Heart left ventricle (tissue), 16 donors: ENCODE measurements at regions not wholly inside any gene's neighbourhood (a gene's known extent, or its start where the extent isn't known, plus 50 kb on each side); places are given as distances from the start of the nearest gene placed in this dataset.

Experiments used
- ATAC-seq, 4 donors: fragments of 200-7000 bp; cut with Tn5 transposase; one replicate each; pipeline ENCODE4 v1.9.1; 2020 to 2022; ENCODE audit warnings: moderate library complexity in 4 of 4, mild to moderate bottlenecking in 3 of 4, moderate number of reproducible peaks in 1 of 4
- DNase-seq, 5 donors: peaks; one replicate each; pipeline ENCODE4 v3.0.0-alpha.2; 2020
- H3K27ac ChIP-seq, 12 donors: fragments of 200-600 bp; sonication (generic) in 4 of 12; one replicate each; pipeline versions ENCODE4 v1.5.0 to v1.8.0; 2016 to 2022; ENCODE audit warnings: mild to moderate bottlenecking in 2 of 12
- H3K27me3 ChIP-seq, 9 donors: fragments of 200-600 bp; sonication (generic) in 2 of 9; one replicate each; pipeline versions ENCODE4 v1.5.1 to v1.8.0; 2016 to 2022; ENCODE audit warnings: mild to moderate bottlenecking in 3 of 9
- H3K36me3 ChIP-seq, 9 donors: fragments of 200-600 bp; sonication (generic) in 2 of 9; one replicate each; pipeline versions ENCODE4 v1.5.0 to v1.8.0; 2018 to 2022; ENCODE audit warnings: mild to moderate bottlenecking in 2 of 9
- H3K4me1 ChIP-seq, 12 donors: fragments of 200-600 bp; sonication (generic) in 4 of 12; one replicate each; pipeline versions ENCODE4 v1.5.0 to v1.8.0; 2016 to 2022; ENCODE audit warnings: mild to moderate bottlenecking in 3 of 12
- H3K4me3 ChIP-seq, 12 donors: fragments of 200-600 bp; sonication (generic) in 4 of 12; one replicate each; pipeline versions ENCODE4 v1.5.0 to v1.8.0; 2017 to 2022; ENCODE audit warnings: mild to moderate bottlenecking in 9 of 12, moderate library complexity in 4 of 12
- H3K9me3 ChIP-seq, 12 donors: fragments of 200-600 bp; sonication (generic) in 4 of 12; one replicate each; pipeline versions ENCODE4 v1.5.0 to v1.8.0; 2016 to 2022; ENCODE audit warnings: mild to moderate bottlenecking in 1 of 12
- POLR2A ChIP-seq, 2 donors: fragments of 450-650 bp; IDR thresholded peaks; one replicate each; pipeline ENCODE4 v1.6.1; 2017; ENCODE audit warnings: antibody characterized with exemption in 2 of 2, mild to moderate bottlenecking in 2 of 2, moderate library complexity in 2 of 2
- WGBS, 4 donors: extraction: QIAGEN DNeasy Blood & Tissue Kit in 2 of 4; methylation state at CpG; one replicate each; pipeline versions ENCODE4 v1.1.5 to v1.1.7; 2013 to 2018; 5-methylcytosine and 5-hydroxymethylcytosine counted together
- intact Hi-C, 10 donors: fragments of 100-400 bp; cut with DNase I; formaldehyde crosslinking; loops; one replicate each; pipeline versions ENCODE4 v1.11.1 to v1.14.2; 2022
- TF ChIP-seq, protein P1 (sequence below), 12 donors: fragments of 200-600 bp; sonication (generic) in 4 of 12; IDR thresholded peaks; one replicate each; pipeline versions ENCODE4 v1.5.0 to v1.8.0; 2018 to 2022; ENCODE audit warnings: antibody characterized with exemption in 12 of 12, mild to moderate bottlenecking in 5 of 12
- donor health status: ischemic (EF 13 %, LVEDD 7.1; RV severe dilation, severe dysfunction).
- donor health status: healthy with polysubstance abuse.
- donor health status: DM: no; HTN: yes; CAD: no.
- donor health status: DM: no; HTN: no; CAD: no.
- donor health status: ischemic (EF 25% LVEDD 6.9; RV normal size, moderate dysfunction).
- donor health status: ischemic (EF 25% LVEDD 5.7; RV mildly dilated, moderate dysfunction).
- donor health status: healthy.
- donor health status: DM: yes; HTN: yes; CAD: no.
- donor health status: ischemic (EF 35%, LVEDD 5.7; RV mildly dilated, moderate dysfunction).
- donor health status: nonischemic (EF 11% LVEDD 7.7; RV severe dilation, severe dysfunction).
- donor health status: DM: yes; HTN: yes; CAD: no.
- donor health status: PGD.
- donor health status: ischemic (EF 29% LVEDD 5.4; RV normal size, mild dysfunction).
- donor health status: nonischemic (EF 23%, LVEDD 6.1; RV moderate dilation, normal function).

DNA sequence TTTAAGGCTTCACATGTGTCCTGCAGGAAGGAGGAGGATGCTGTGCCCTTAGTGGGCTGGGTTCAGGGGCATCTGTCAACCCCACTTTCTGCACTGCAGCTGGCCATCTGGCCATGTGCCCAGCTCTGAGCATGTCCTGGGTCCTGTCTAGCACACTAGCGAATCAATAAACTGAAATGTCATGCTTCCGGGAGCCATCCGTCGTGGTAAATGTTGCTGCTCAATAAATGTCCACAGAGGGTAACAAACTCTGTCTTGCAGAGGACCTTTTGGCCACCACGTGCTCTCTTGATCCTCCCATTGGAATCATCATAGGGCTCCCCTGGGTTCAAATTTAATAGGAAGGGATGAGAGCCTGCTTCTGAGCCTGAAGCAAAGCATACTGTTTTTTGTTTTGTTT lies 168.6 kb upstream of the PIRT start:
- no peak for ATAC-seq
- Histone ChIP-seq H3K4me1 (no peaks in the 10 kb centered on the region), H3K27me3 (peaks cover 0 to 15% (median 0%) of the 10 kb centered on the region in 9 donors), H3K4me3 (no peak overlapping the region), H3K9me3 (no peaks in the 10 kb centered on the region), H3K36me3 (no peaks in the 10 kb centered on the region), H3K27ac (no peak overlapping the region)
- DNase-seq: no peak
- WGBS, 4 donors: 54 to 79% (median 74%) methylated on average over 5 of the region's 5 CpGs
- TF ChIP-seq, protein P1, sequence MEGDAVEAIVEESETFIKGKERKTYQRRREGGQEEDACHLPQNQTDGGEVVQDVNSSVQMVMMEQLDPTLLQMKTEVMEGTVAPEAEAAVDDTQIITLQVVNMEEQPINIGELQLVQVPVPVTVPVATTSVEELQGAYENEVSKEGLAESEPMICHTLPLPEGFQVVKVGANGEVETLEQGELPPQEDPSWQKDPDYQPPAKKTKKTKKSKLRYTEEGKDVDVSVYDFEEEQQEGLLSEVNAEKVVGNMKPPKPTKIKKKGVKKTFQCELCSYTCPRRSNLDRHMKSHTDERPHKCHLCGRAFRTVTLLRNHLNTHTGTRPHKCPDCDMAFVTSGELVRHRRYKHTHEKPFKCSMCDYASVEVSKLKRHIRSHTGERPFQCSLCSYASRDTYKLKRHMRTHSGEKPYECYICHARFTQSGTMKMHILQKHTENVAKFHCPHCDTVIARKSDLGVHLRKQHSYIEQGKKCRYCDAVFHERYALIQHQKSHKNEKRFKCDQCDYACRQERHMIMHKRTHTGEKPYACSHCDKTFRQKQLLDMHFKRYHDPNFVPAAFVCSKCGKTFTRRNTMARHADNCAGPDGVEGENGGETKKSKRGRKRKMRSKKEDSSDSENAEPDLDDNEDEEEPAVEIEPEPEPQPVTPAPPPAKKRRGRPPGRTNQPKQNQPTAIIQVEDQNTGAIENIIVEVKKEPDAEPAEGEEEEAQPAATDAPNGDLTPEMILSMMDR (IDR thresholded peaks at IDR 0.05): no peak
- no peak for TF ChIP-seq POLR2A (IDR thresholded peaks at IDR 0.05)
- intact Hi-C loops: no loop called here

DNA sequence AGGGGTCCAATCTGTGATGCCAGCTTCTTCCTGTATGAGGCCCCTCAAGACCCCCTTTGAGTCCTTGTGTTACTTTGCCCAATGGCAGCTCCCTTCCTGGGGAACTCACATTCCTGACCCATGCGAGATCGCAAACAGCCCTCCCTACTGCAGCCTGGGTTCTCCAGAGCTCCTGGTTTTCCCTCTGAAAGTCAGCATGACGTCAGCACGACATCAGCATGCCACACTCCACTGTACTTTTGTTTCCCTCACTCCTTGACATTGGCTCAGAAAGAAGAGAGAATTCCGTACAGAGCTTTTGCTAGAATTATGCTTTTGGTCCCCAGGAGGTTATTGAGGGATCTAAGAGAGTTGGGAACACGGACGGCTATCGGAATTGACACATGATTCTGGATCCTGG lies 168.1 kb upstream of the PIRT start:
- no peaks in the 10 kb centered on the region for H3K4me1 ChIP-seq
- DNase-seq (no peak), ATAC-seq (no peak)
- no peak overlapping the region for H3K4me3 ChIP-seq
- peaks cover 0 to 15% (median 0%) of the 10 kb centered on the region in 9 donors for H3K27me3 ChIP-seq
- no peaks in the 10 kb centered on the region for H3K9me3 ChIP-seq
- intact Hi-C loops: no loop called here
- H3K36me3 ChIP-seq: no peaks in the 10 kb centered on the region
- no peak for TF ChIP-seq POLR2A (IDR thresholded peaks at IDR 0.05)
- TF ChIP-seq, protein P1 (IDR thresholded peaks at IDR 0.05): no peak
- WGBS, 4 donors: 63 to 75% (median 69%) methylated on average over 8 of the region's 8 CpGs
- H3K27ac ChIP-seq: no peak overlapping the region

DNA sequence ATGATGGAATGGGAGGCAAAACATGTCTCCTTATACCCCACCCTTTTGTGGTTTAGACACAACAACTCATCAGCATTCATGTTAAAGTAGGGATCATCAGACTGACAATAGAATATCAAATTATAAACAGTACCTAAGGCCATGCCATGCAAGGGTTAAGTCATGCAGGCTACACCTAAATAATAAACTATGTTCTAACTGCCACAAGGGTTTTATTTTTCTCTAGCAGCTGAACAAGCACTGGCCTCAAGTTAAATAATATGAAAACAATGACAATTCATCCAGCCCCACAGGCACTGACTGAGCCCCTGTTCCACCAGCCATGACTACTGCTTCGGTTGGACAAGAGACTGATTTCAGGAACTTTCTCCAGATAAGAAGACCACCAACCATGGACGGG lies 164.5 kb upstream of the PIRT start:
- no peaks in the 10 kb centered on the region for H3K9me3 ChIP-seq
- H3K27me3 ChIP-seq: peaks cover 0 to 15% (median 0%) of the 10 kb centered on the region in 9 donors
- TF ChIP-seq, protein P1 (IDR thresholded peaks at IDR 0.05): no peak
- TF ChIP-seq POLR2A (IDR thresholded peaks at IDR 0.05): no peak
- DNase-seq (no peak), ATAC-seq (no peak)
- WGBS, 4 donors: 32 to 86% (median 39%) methylated on average over 2 of the region's 2 CpGs
- H3K4me1 ChIP-seq: no peaks in the 10 kb centered on the region
- intact Hi-C loops: no loop called here
- H3K27ac ChIP-seq: no peak overlapping the region
- H3K4me3 ChIP-seq: no peak overlapping the region
- no peaks in the 10 kb centered on the region for H3K36me3 ChIP-seq

DNA sequence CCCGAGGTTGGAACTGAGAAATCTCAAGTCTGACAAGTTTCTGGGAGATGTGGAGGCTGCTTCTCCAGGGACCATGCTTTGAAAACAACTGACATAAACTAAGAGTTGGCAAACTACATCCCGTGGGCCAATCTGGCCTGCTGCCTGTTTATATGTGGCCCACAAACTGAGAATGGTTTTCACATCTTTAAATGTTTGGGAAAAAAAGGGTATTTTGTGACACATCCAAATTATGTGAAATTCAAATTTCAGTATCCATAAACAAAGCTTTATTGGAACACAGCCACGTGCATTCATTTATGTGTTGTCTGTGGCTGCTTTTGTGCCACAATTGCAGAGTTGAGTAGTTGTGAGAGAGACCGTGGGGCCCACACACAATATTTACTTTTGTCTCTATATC lies 163.8 kb upstream of the PIRT start:
- ATAC-seq (no peak), DNase-seq (no peak)
- 43 to 48% (median 46%) methylated on average over 4 of the region's 4 CpGs for WGBS, 4 donors
- H3K4me1 ChIP-seq: no peaks in the 10 kb centered on the region
- H3K9me3 ChIP-seq: no peaks in the 10 kb centered on the region
- intact Hi-C loops: no loop called here
- TF ChIP-seq POLR2A (IDR thresholded peaks at IDR 0.05): no peak
- TF ChIP-seq, protein P1 (IDR thresholded peaks at IDR 0.05): no peak
- H3K4me3 ChIP-seq: no peak overlapping the region
- H3K27ac ChIP-seq: no peak overlapping the region
- peaks cover 0 to 15% (median 0%) of the 10 kb centered on the region in 9 donors for H3K27me3 ChIP-seq
- no peaks in the 10 kb centered on the region for H3K36me3 ChIP-seq
